SU-DHL-6 (cell line): ENCODE measurements at regions not wholly inside any gene's neighbourhood (a gene's known extent, or its start where the extent isn't known, plus 50 kb on each side); places are given as distances from the start of the nearest gene placed in this dataset.

Experiments used
- CTCF ChIP-seq: fragments of 200-600 bp; sonication (generic); IDR thresholded peaks from one replicate; pipeline ENCODE4 v1.5.1; 2017; ENCODE audit warnings: antibody characterized with exemption, mild to moderate bottlenecking, low read length, moderate library complexity; ENCODE audit not compliant: insufficient read depth, poor library complexity, severe bottlenecking
- EZH2phosphoT487 ChIP-seq: fragments of 200-600 bp; sonication (generic), shearing (Covaris generic); conservative IDR thresholded peaks from 2 replicates; pipeline ENCODE4 v1.6.1; 2018; ENCODE audit warnings: mild to moderate bottlenecking, antibody characterized with exemption, low read length, moderate library complexity, mixed read lengths

GRCh38 chr4:22103768-22104167, 155.2 kb upstream of the KCNIP4 start:
- TF ChIP-seq CTCF (no peak), EZH2phosphoT487 (no peak)
